Epithelial cell of esophagus (primary cell): ENCODE measurements at regions not wholly inside any gene's neighbourhood (a gene's known extent, or its start where the extent isn't known, plus 50 kb on each side); places are given as distances from the start of the nearest gene placed in this dataset.

ENCODE experiments used
- DNase-seq: peaks from one replicate; pipeline ENCODE4 v3.0.0; 2010; ENCODE audit warnings: low read depth
- H3K4me3 ChIP-seq: 2 replicates; pipeline ENCODE4 v1.5.1; 2011; ENCODE audit warnings: mild to moderate bottlenecking, low read length, control low read depth
- TF ChIP-seq, protein P1 (sequence below): IDR thresholded peaks from 2 replicates; pipeline ENCODE4 v1.5.1; 2011; ENCODE audit warnings: low read depth, mild to moderate bottlenecking, low read length, control low read depth, inconsistent platforms; ENCODE audit not compliant: insufficient read depth; ENCODE audit errors: missing control alignments

- DNase-seq, result no peak
- TF ChIP-seq, protein P1, sequence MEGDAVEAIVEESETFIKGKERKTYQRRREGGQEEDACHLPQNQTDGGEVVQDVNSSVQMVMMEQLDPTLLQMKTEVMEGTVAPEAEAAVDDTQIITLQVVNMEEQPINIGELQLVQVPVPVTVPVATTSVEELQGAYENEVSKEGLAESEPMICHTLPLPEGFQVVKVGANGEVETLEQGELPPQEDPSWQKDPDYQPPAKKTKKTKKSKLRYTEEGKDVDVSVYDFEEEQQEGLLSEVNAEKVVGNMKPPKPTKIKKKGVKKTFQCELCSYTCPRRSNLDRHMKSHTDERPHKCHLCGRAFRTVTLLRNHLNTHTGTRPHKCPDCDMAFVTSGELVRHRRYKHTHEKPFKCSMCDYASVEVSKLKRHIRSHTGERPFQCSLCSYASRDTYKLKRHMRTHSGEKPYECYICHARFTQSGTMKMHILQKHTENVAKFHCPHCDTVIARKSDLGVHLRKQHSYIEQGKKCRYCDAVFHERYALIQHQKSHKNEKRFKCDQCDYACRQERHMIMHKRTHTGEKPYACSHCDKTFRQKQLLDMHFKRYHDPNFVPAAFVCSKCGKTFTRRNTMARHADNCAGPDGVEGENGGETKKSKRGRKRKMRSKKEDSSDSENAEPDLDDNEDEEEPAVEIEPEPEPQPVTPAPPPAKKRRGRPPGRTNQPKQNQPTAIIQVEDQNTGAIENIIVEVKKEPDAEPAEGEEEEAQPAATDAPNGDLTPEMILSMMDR, result no peak
Measured at GRCh38 chr2:45316576-45317338, 294.3 kb downstream of the SRBD1 start.

GRCh38 chr2:45315861-45316260, 295.2 kb downstream of the SRBD1 start:
- no peak for DNase-seq
- no peak overlapping the region for H3K4me3 ChIP-seq
- TF ChIP-seq, protein P1, result no peak

More at GRCh38 chr2:45316576-45317338, 294.3 kb downstream of the SRBD1 start:
- H3K4me3 ChIP-seq, result no peak overlapping the region

- DNase-seq, result no peak
- H3K4me3 ChIP-seq, result no peak overlapping the region
- TF ChIP-seq, protein P1, result no peak
Measured at GRCh38 chr2:45312275-45312674, 298.8 kb downstream of the SRBD1 start.

DNA sequence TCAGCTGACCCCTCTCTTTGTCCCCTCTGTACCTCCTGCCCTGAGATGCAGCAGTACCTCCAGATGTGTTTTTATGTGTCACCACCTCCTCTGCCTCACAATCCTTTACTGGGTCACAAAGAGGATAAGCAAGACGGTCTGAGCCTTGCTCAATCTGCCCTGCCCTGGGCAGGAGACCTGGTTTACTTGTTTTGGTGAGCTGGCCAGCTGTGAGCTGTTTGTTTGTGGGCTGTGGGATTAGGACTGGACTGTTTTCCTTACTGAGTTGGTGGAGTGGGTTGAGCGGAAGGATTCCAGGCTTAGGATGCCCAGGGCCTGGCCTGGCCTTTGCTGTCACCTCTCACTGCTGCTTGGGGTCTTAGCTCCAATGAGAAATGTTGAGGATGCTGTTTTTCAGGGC, 299.5 kb downstream of the SRBD1 start:
- DNase-seq, result no peak
- no peak overlapping the region for H3K4me3 ChIP-seq
- TF ChIP-seq, protein P1, result no peak

- H3K4me3 ChIP-seq, result no peak overlapping the region
- TF ChIP-seq, protein P1, result no peak
- DNase-seq, result no peak
Measured at GRCh38 chr2:45307147-45307546, 297.9 kb upstream of the SIX2 start.

GRCh38 chr2:45305599-45305998, 296.3 kb upstream of the SIX2 start:
- TF ChIP-seq, protein P1, result no peak
- H3K4me3 ChIP-seq, result no peak overlapping the region
- DNase-seq, result no peak
